H1 (cell line): ENCODE measurements at regions not wholly inside any gene's neighbourhood (a gene's known extent, or its start where the extent isn't known, plus 50 kb on each side); places are given as distances from the start of the nearest gene placed in this dataset.

Experiments used
- CBX5 ChIP-seq: fragments of 300-800, 300-1000 bp; sonication (generic); IDR thresholded peaks from 2 replicates; pipeline ENCODE4 v1.7.1; 2016; ENCODE audit warnings: antibody characterized with exemption, low read length, low read depth
- NANOG ChIP-seq: IDR thresholded peaks from 2 replicates; pipeline ENCODE4 v1.6.1; 2011; ENCODE audit warnings: low read length, low read depth, mild to moderate bottlenecking, inconsistent platforms; ENCODE audit not compliant: insufficient read depth, poor library complexity, severe bottlenecking
- POLR2AphosphoS5 ChIP-seq: IDR thresholded peaks from 2 replicates; pipeline ENCODE4 v1.6.1; 2011; ENCODE audit warnings: low read depth, low read length

GRCh38 chr11:21883354-21883753 lies 309.5 kb upstream of the ANO5 start (continued):
- no peak for TF ChIP-seq CBX5
- TF ChIP-seq NANOG: no peak
- no peak for TF ChIP-seq POLR2AphosphoS5
